H1 (cell line): ENCODE measurements at regions not wholly inside any gene's neighbourhood (a gene's known extent, or its start where the extent isn't known, plus 50 kb on each side); places are given as distances from the start of the nearest gene placed in this dataset.

Experiments
- CTCF ChIA-PET: fragments of 300-600 bp; sonication (Branson Sonifier 250); formaldehyde crosslinking; loops from one replicate; lab custom pipeline; 2021; ENCODE audit not compliant: partially characterized antibody; lab: Charles Lee
- POLR2A ChIA-PET: fragments of 300-600 bp; sonication (Branson Sonifier 250); formaldehyde crosslinking; loops from one replicate; lab custom pipeline; 2021; ENCODE audit warnings: inconsistent platforms; ENCODE audit not compliant: partially characterized antibody; lab: Charles Lee
- DNase-seq, 2 experiments: peaks; one replicate each; pipeline versions ENCODE4 v3.0.0 to v3.0.0-alpha.2; 2010 to 2022; ENCODE audit warnings: low spot score in 2 of 2, low read depth in 1 of 2, mixed read lengths in 1 of 2
- FAIRE-seq: peaks from 2 replicates; lab custom pipeline; 2011; peaks lifted over from hg19 to GRCh38; lab: Jason Lieb, UNC
- H2AFZ ChIP-seq: 2 replicates; pipeline ENCODE4 v1.8.1; 2012; ENCODE audit warnings: low read length, inconsistent platforms
- H2AK5ac ChIP-seq: 2 replicates; pipeline ENCODE4 v1.6.1; 2013; ENCODE audit warnings: low read depth, low read length
- H2BK120ac ChIP-seq: replicated peaks from 2 replicates; pipeline ENCODE3; 2013; ENCODE audit warnings: low read depth, low read length, inconsistent platforms
- H2BK12ac ChIP-seq: 2 replicates; pipeline ENCODE4 v1.6.1; 2013; ENCODE audit warnings: low read depth, low read length
- H2BK15ac ChIP-seq: 2 replicates; pipeline ENCODE4 v1.6.1; 2013; ENCODE audit warnings: low read length
- H2BK20ac ChIP-seq: 2 replicates; pipeline ENCODE4 v1.6.1; 2013; ENCODE audit warnings: low read length
- H2BK5ac ChIP-seq: 2 replicates; pipeline ENCODE4 v1.6.1; 2013; ENCODE audit warnings: low read depth, low read length
- H3K14ac ChIP-seq: 2 replicates; pipeline ENCODE4 v1.6.1; 2013; ENCODE audit warnings: inconsistent platforms; ENCODE audit not compliant: insufficient read length
- H3K18ac ChIP-seq: 2 replicates; pipeline ENCODE4 v1.6.1; 2013; ENCODE audit warnings: low read length; ENCODE audit errors: extremely low read depth
- H3K23ac ChIP-seq: 2 replicates; pipeline ENCODE4 v1.6.1; 2013; ENCODE audit warnings: inconsistent platforms; ENCODE audit not compliant: insufficient read length
- H3K23me2 ChIP-seq: 2 replicates; pipeline ENCODE4 v1.6.1; 2013; ENCODE audit warnings: low read depth, low read length
- H3K27ac ChIP-seq: 2 replicates; pipeline ENCODE4 v1.6.1; 2011; ENCODE audit warnings: low read depth, low read length, inconsistent platforms
- H3K27me3 ChIP-seq, 4 experiments: replicated peaks in 1 of 4; 1 replicate in 1 of 4; 2 replicates in 3 of 4; pipeline versions ENCODE4 v1.6.1 to v1.8.1; 2011 to 2013; ENCODE audit warnings: low read length in 3 of 4, mild to moderate bottlenecking in 3 of 4, inconsistent platforms in 2 of 4, mixed read lengths in 2 of 4, moderate library complexity in 1 of 4; ENCODE audit not compliant: control insufficient read depth in 3 of 4, insufficient read depth in 3 of 4; ENCODE audit errors: extremely low read depth in 1 of 4
- H3K36me3 ChIP-seq, 4 experiments: 2 replicates each; pipeline versions ENCODE4 v1.6.1 to v1.8.1; 2011 to 2013; ENCODE audit warnings: mild to moderate bottlenecking in 4 of 4, low read length in 3 of 4, moderate library complexity in 2 of 4, control low read depth in 1 of 4, inconsistent platforms in 1 of 4; ENCODE audit not compliant: insufficient read depth in 4 of 4, control insufficient read depth in 2 of 4
- H3K4ac ChIP-seq: replicated peaks from 2 replicates; pipeline ENCODE3; 2013; ENCODE audit warnings: low read length, low read depth, mixed read lengths, inconsistent platforms; ENCODE audit not compliant: insufficient read length
- H3K4me1 ChIP-seq, 4 experiments: replicated peaks in 1 of 4; 1 replicate in 1 of 4; 2 replicates in 3 of 4; pipeline versions ENCODE4 v1.6.1 to v1.8.1; 2011 to 2013; ENCODE audit warnings: low read length in 3 of 4, inconsistent platforms in 2 of 4, mixed read lengths in 1 of 4; ENCODE audit not compliant: insufficient read depth in 4 of 4, control insufficient read depth in 3 of 4
- H3K4me2 ChIP-seq, 2 experiments: 2 replicates each; pipeline versions ENCODE4 v1.6.1 to v1.8.1; 2011 to 2013; ENCODE audit warnings: low read depth in 2 of 2, low read length in 2 of 2, control low read depth in 1 of 2, inconsistent platforms in 1 of 2, mild to moderate bottlenecking in 1 of 2; ENCODE audit not compliant: insufficient read depth in 1 of 2
- H3K4me3 ChIP-seq, 4 experiments: fragments of 200-600, 300-600 bp in 1 of 4; sonication (generic), shearing (Covaris generic), sonication (Bioruptor Twin) in 1 of 4; 2 replicates each; pipeline versions ENCODE4 v1.5.1 to v1.8.1; 2011 to 2016; ENCODE audit warnings: low read length in 4 of 4, low read depth in 3 of 4, control low read depth in 2 of 4, inconsistent platforms in 2 of 4, mild to moderate bottlenecking in 2 of 4, mixed read lengths in 1 of 4, moderate library complexity in 1 of 4; ENCODE audit not compliant: insufficient read depth in 2 of 4; ENCODE audit errors: extremely low read depth in 1 of 4
- H3K56ac ChIP-seq: replicated peaks from 2 replicates; pipeline ENCODE3; 2013; ENCODE audit warnings: low read depth, mild to moderate bottlenecking, mixed read lengths, low read length, inconsistent platforms; ENCODE audit not compliant: insufficient read length
- H3K79me1 ChIP-seq: 2 replicates; pipeline ENCODE4 v1.6.1; 2013; ENCODE audit warnings: low read depth, low read length, control low read depth
- H3K79me2 ChIP-seq, 2 experiments: 2 replicates each; pipeline versions ENCODE4 v1.6.1 to v1.8.1; 2012 to 2013; ENCODE audit warnings: low read length in 2 of 2, mild to moderate bottlenecking in 2 of 2, inconsistent platforms in 1 of 2; ENCODE audit not compliant: insufficient read depth in 2 of 2, control insufficient read depth in 1 of 2
- H3K9ac ChIP-seq, 4 experiments: replicated peaks in 1 of 4; 1 replicate in 1 of 4; 2 replicates in 3 of 4; pipeline versions ENCODE4 v1.6.1 to v1.8.1; 2011 to 2013; ENCODE audit warnings: low read depth in 3 of 4, low read length in 3 of 4, control low read depth in 2 of 4, mild to moderate bottlenecking in 2 of 4, moderate library complexity in 2 of 4, inconsistent platforms in 1 of 4; ENCODE audit errors: extremely low read depth in 1 of 4
- H3K9me3 ChIP-seq, 2 experiments: 2 replicates each; pipeline versions ENCODE4 v1.6.1 to v1.8.1; 2012 to 2013; ENCODE audit warnings: mild to moderate bottlenecking in 2 of 2, moderate library complexity in 2 of 2, control low read depth in 1 of 2, inconsistent platforms in 1 of 2, low read depth in 1 of 2, low read length in 1 of 2, mixed read lengths in 1 of 2; ENCODE audit not compliant: insufficient read depth in 2 of 2
- H4K20me1 ChIP-seq, 2 experiments: replicated peaks in 1 of 2; 2 replicates each; pipeline versions ENCODE3 to v1.8.1; 2011 to 2013; ENCODE audit warnings: inconsistent platforms in 2 of 2, low read length in 2 of 2, mild to moderate bottlenecking in 1 of 2; ENCODE audit not compliant: insufficient read depth in 2 of 2, control insufficient read depth in 1 of 2
- H4K5ac ChIP-seq: 2 replicates; pipeline ENCODE4 v1.6.1; 2013; ENCODE audit warnings: low read length, low read depth, mixed read lengths, inconsistent platforms; ENCODE audit not compliant: insufficient read length
- H4K8ac ChIP-seq: 2 replicates; pipeline ENCODE4 v1.8.0; 2013; ENCODE audit warnings: mild to moderate bottlenecking, moderate library complexity, low read length, inconsistent platforms; ENCODE audit not compliant: insufficient read depth; ENCODE audit errors: extremely low read depth
- H4K91ac ChIP-seq: replicated peaks from 2 replicates; pipeline ENCODE3; 2013; ENCODE audit warnings: low read length, mixed read lengths, inconsistent platforms; ENCODE audit not compliant: insufficient read length
- BRCA1 ChIP-seq: IDR thresholded peaks from 2 replicates; pipeline ENCODE4 v1.6.1; 2012; ENCODE audit warnings: low read depth, low read length, improper control_type of control experiment
- CBX5 ChIP-seq: fragments of 300-800, 300-1000 bp; sonication (generic); IDR thresholded peaks from 2 replicates; pipeline ENCODE4 v1.7.1; 2016; ENCODE audit warnings: antibody characterized with exemption, low read length, low read depth
- CHD2 ChIP-seq: IDR thresholded peaks from 2 replicates; pipeline ENCODE4 v1.6.1; 2012; ENCODE audit warnings: low read length, improper control_type of control experiment
- CREB1 ChIP-seq: IDR thresholded peaks from 2 replicates; pipeline ENCODE4 v1.6.1; 2012; ENCODE audit warnings: inconsistent platforms
- CTBP2 ChIP-seq: IDR thresholded peaks from 2 replicates; pipeline ENCODE4 v1.7.0; 2011; ENCODE audit warnings: borderline replicate concordance, mild to moderate bottlenecking, moderate library complexity, mixed read lengths, low read length; ENCODE audit not compliant: insufficient read depth, insufficient read length
- EZH2 ChIP-seq: fragments of 200-600 bp; sonication (generic); IDR thresholded peaks from 2 replicates; pipeline ENCODE4 v1.7.1; 2012; ENCODE audit warnings: low read depth, mild to moderate bottlenecking, moderate library complexity, low read length, inconsistent platforms; ENCODE audit not compliant: severe bottlenecking
- GTF2F1 ChIP-seq: IDR thresholded peaks from 2 replicates; pipeline ENCODE4 v1.6.1; 2012; ENCODE audit warnings: low read depth, low read length, improper control_type of control experiment, borderline replicate concordance
- JUND ChIP-seq: IDR thresholded peaks from 2 replicates; pipeline ENCODE4 v1.6.1; 2011; ENCODE audit warnings: mild to moderate bottlenecking, improper control_type of control experiment, low read length
- KDM4A ChIP-seq: IDR thresholded peaks from one replicate; pipeline ENCODE4 v1.7.1; 2012; ENCODE audit warnings: low read depth, mild to moderate bottlenecking, moderate library complexity, low read length, inconsistent platforms; ENCODE audit not compliant: severe bottlenecking
- POLR2A ChIP-seq, 2 experiments: IDR thresholded peaks; 1 replicate in 1 of 2; 2 replicates in 1 of 2; pipeline ENCODE4 v1.6.1; 2011; ENCODE audit warnings: low read depth in 2 of 2, low read length in 2 of 2, mild to moderate bottlenecking in 2 of 2; ENCODE audit errors: control extremely low read depth in 1 of 2
- RFX5 ChIP-seq: IDR thresholded peaks from 2 replicates; pipeline ENCODE4 v1.6.1; 2011; ENCODE audit warnings: low read depth, low read length, improper control_type of control experiment, borderline replicate concordance
- SIRT6 ChIP-seq: IDR thresholded peaks from one replicate; pipeline ENCODE4 v1.7.1; 2012; ENCODE audit warnings: low read length, inconsistent platforms
- SRF ChIP-seq: IDR thresholded peaks from 2 replicates; pipeline ENCODE4 v1.6.1; 2011; ENCODE audit warnings: mild to moderate bottlenecking, low read depth, low read length, moderate library complexity
- TAF1 ChIP-seq: IDR thresholded peaks from 2 replicates; pipeline ENCODE4 v1.6.1; 2011; ENCODE audit warnings: mild to moderate bottlenecking, low read depth, low read length
- WGBS, 2 experiments: shearing (Covaris generic) in 1 of 2; methylation state at CpG; one replicate each; pipeline versions ENCODE4 v1.1.6 to v1.1.7; 2013 to 2015; ENCODE audit warnings: low lambda C conversion rate in 2 of 2, mixed read lengths in 2 of 2, inconsistent platforms in 1 of 2, low coverage in 1 of 2, missing lambda C conversion rate in 1 of 2; ENCODE audit not compliant: insufficient replicate concordance in 2 of 2, insufficient coverage in 1 of 2, insufficient read length in 1 of 2; ENCODE audit errors: extremely low coverage in 1 of 2, missing lambda C conversion rate in 1 of 2; 5-methylcytosine and 5-hydroxymethylcytosine counted together

- Histone ChIP-seq H2BK12ac (no peak overlapping the region), H3K4ac (no peak overlapping the region), H4K5ac (no peak overlapping the region), H3K23ac (no peak overlapping the region), H3K4me3 (no peak overlapping the region), H2BK20ac (no peak overlapping the region), H2BK15ac (no peak overlapping the region), H2BK5ac (no peak overlapping the region), H3K9ac (no peak overlapping the region), H3K23me2 (no peaks in the 10 kb centered on the region), H2AFZ (no peak overlapping the region), H3K9me3 (no peaks in the 10 kb centered on the region), H2BK120ac (no peak overlapping the region), H3K4me1 (peaks cover 0 to 3% (median 0%) of the 10 kb centered on the region in 4 experiments; a peak in 1 of 7 replicates), H3K36me3 (no peaks in the 10 kb centered on the region), H3K27ac (no peak overlapping the region), H3K56ac (no peak overlapping the region), H4K20me1 (no peaks in the 10 kb centered on the region), H3K79me2 (no peaks in the 10 kb centered on the region), H3K27me3 (no peaks in the 10 kb centered on the region), H4K91ac (no peak overlapping the region), H2AK5ac (no peak overlapping the region), H3K79me1 (no peaks in the 10 kb centered on the region), H3K14ac (no peak overlapping the region)
- no peak for DNase-seq
- CTCF ChIA-PET: no interaction called here
- no peak for FAIRE-seq
- POLR2A ChIA-PET: interaction anchor here (1.6 kb wide), 1 partner anchor 15 kb away, joined by 4 read pairs; no protein-coding TSS in a partner anchor
- WGBS, 2 experiments: 91% methylated on average over 4 of the region's 4 CpGs; no CpG with 5 or more reads in 1 of the 2 experiments
- no peak for TF ChIP-seq CREB1
- TF ChIP-seq SRF: no peak
- TF ChIP-seq JUND: no peak
- no peak for TF ChIP-seq CBX5
- TF ChIP-seq CHD2: no peak
- no peak for TF ChIP-seq BRCA1
- TF ChIP-seq SIRT6: no peak
- no peak for TF ChIP-seq TAF1
- no peak for TF ChIP-seq EZH2
- TF ChIP-seq CTBP2: no peak
- no peak for TF ChIP-seq GTF2F1
- no peak for TF ChIP-seq RFX5
- no peak for TF ChIP-seq KDM4A
- TF ChIP-seq POLR2A (IDR thresholded peaks at IDR 0.05; ENCODE audit: control extremely low read depth in 1 of 2, low read depth in 2 of 2, low read length in 2 of 2): no peak
- TF ChIP-seq, all 59 proteins: peak for 0
- Histone ChIP-seq H3K4me2 (no peak overlapping the region), H3K18ac (no peak overlapping the region), H4K8ac (no peak overlapping the region)
Measured at GRCh38 chr12:75695926-75696325, 184.5 kb upstream of the KRR1 start.
